ENCODE measurements at regions not wholly inside any gene's neighbourhood (a gene's known extent, or its start where the extent isn't known, plus 50 kb on each side); places are given as distances from the start of the nearest gene placed in this dataset.
A peak's percentile ranks its signal among the peaks of the same experiment; 100 is the strongest.

GRCh38 chr6:134626086-134626485 is 308.2 kb upstream of the SGK1 start:
- H3K4me1 ChIP-seq, result peaks cover 9% of the 10 kb centered on the region; the same call in 2 of the 3 replicates
- ATAC-seq (no peak), FAIRE-seq (no peak), DNase-seq (ENCODE audit: low read depth in 1 of 2, low spot score in 1 of 2) (peak in 1 of 2 experiments; percentile 9)
- CTCF ChIA-PET, result no interaction called here
- POLR2A ChIA-PET, result no interaction called here
- H3K4me2 ChIP-seq, result 0 out of 3 replicates have a peak overlapping the region, but pooled peaks have one; percentile 14
- 14% methylated on average over 2 of the region's 2 CpGs for WGBS (ENCODE audit: missing lambda C conversion rate)
- H3K27ac ChIP-seq, result peak overlapping the region; percentile 25 to 46; a peak in 3 of 6 replicates
- no peaks in the 10 kb centered on the region for H3K9me3 ChIP-seq
- no peak for TF ChIP-seq CBX2 (IDR thresholded peaks at IDR 0.05; ENCODE audit: borderline replicate concordance, low read depth)
- no peak for TF ChIP-seq NPAS2 (CRISPR knock-in tag; IDR thresholded peaks at IDR 0.05; ENCODE audit: borderline replicate concordance)
- no peak for TF ChIP-seq MAZ (IDR thresholded peaks at IDR 0.05; ENCODE audit: borderline replicate concordance, low read depth, low read length)
- TF ChIP-seq ZC3H11A (IDR thresholded peaks at IDR 0.05), result no peak
- TF ChIP-seq CHD2 (IDR thresholded peaks at IDR 0.05; ENCODE audit: low read length, partially characterized antibody), result no peak
- no peak for TF ChIP-seq HEYL (CRISPR knock-in tag; IDR thresholded peaks at IDR 0.05)
- TF ChIP-seq RNF2 (IDR thresholded peaks at IDR 0.05; ENCODE audit: borderline replicate concordance, low read depth), result no peak
- TF ChIP-seq HES2 (IDR thresholded peaks at IDR 0.05), result no peak
- no peak for TF ChIP-seq GATA3 (IDR thresholded peaks at IDR 0.05; ENCODE audit: borderline replicate concordance)
- no peak for TF ChIP-seq BHLHE40 (IDR thresholded peaks at IDR 0.05; ENCODE audit: low read depth, low read length)
- no peak for TF ChIP-seq ESRRA (IDR thresholded peaks at IDR 0.05; ENCODE audit: borderline replicate concordance, low read length)
- no peak for TF ChIP-seq ZNF302 (CRISPR knock-in tag; IDR thresholded peaks at IDR 0.05)
- no peak for TF ChIP-seq NFE2L2 (conservative IDR thresholded peaks at IDR 0.05; ENCODE audit: low read length)
- no peak for TF ChIP-seq POLR2A (IDR thresholded peaks at IDR 0.05; ENCODE audit: low read length)
- H3K4me3 ChIP-seq, result no peak overlapping the region

- H3K4me3 ChIP-seq, result no peak overlapping the region
- peaks cover 9% of the 10 kb centered on the region; the same call in 2 of the 3 replicates for H3K4me1 ChIP-seq
- ChIA-PET POLR2A (no interaction called here), CTCF (interaction anchor here (0.7 to 1.5 kb wide), 3 partner anchors 16 to 238 kb away, joined by 3 to 5 read pairs (median 4); no protein-coding TSS in a partner anchor)
- peak overlapping the region in 1 of 2 experiments; percentile 45; a peak in 1 of 6 replicates for H3K27ac ChIP-seq
- no peak for TF ChIP-seq TP53 (CRISPR knock-in tag; IDR thresholded peaks at IDR 0.05)
- TF ChIP-seq TFCP2L1 (CRISPR knock-in tag; IDR thresholded peaks at IDR 0.05), result no peak
- TF ChIP-seq ESRRA (IDR thresholded peaks at IDR 0.05; ENCODE audit: borderline replicate concordance, low read length), result no peak
- TF ChIP-seq NR3C1 (IDR thresholded peaks at IDR 0.05), result no peak
- H3K9me3 ChIP-seq, result no peaks in the 10 kb centered on the region
- FAIRE-seq (no peak), ATAC-seq (no peak), DNase-seq (ENCODE audit: low read depth in 1 of 2, low spot score in 1 of 2) (no peak)
- H3K4me2 ChIP-seq, result no peak overlapping the region
- 86% methylated on average over 6 of the region's 6 CpGs for WGBS (ENCODE audit: missing lambda C conversion rate)
Measured at GRCh38 chr6:134624781-134625180, 306.9 kb upstream of the SGK1 start.

- Histone ChIP-seq H3K9me3 (no peaks in the 10 kb centered on the region), H3K4me3 (no peak overlapping the region), H3K4me1 (peaks cover 9% of the 10 kb centered on the region; the same call in 2 of the 3 replicates), H3K27ac (no peak overlapping the region; a peak in 1 of 6 replicates), H3K4me2 (no peak overlapping the region)
- POLR2A ChIA-PET, result no interaction called here
- FAIRE-seq, result no peak
- TF ChIP-seq BHLHE40 (IDR thresholded peaks at IDR 0.05; ENCODE audit: low read depth, low read length) (no peak), NR3C1 (IDR thresholded peaks at IDR 0.05) (no peak), HOXB5 (CRISPR knock-in tag; IDR thresholded peaks at IDR 0.05) (no peak), PBX3 (IDR thresholded peaks at IDR 0.05) (no peak), USF2 (IDR thresholded peaks at IDR 0.05) (no peak), HOXA7 (CRISPR knock-in tag; IDR thresholded peaks at IDR 0.05) (no peak), KDM5A (IDR thresholded peaks at IDR 0.05) (no peak), MAX (IDR thresholded peaks at IDR 0.05) (no peak)
- ATAC-seq, result no peak
- CTCF ChIA-PET, result interaction anchor here (0.9 to 1.5 kb wide), 3 partner anchors 9 to 192 kb away, joined by 3 to 5 read pairs (median 3); no protein-coding TSS in a partner anchor
- WGBS (ENCODE audit: missing lambda C conversion rate), result 73% methylated on average over 5 of the region's 5 CpGs
- no peak for DNase-seq (ENCODE audit: low read depth in 1 of 2, low spot score in 1 of 2)
Measured at GRCh38 chr6:134623401-134623800, 305.5 kb upstream of the SGK1 start.
